Mammary epithelial cell (primary cell): ENCODE measurements at regions not wholly inside any gene's neighbourhood (a gene's known extent, or its start where the extent isn't known, plus 50 kb on each side); places are given as distances from the start of the nearest gene placed in this dataset.

ENCODE experiments used
- EZH2 ChIP-seq: IDR thresholded peaks from 2 replicates; pipeline ENCODE4 v1.6.1; 2012; ENCODE audit warnings: low read length, inconsistent platforms, borderline replicate concordance
- TF ChIP-seq, protein P1 (sequence below), 2 donors: IDR thresholded peaks in 1 of 2; conservative IDR thresholded peaks in 1 of 2; 2 replicates each; pipeline ENCODE4 v1.5.1; 2011 to 2012; ENCODE audit warnings: inconsistent platforms in 2 of 2, low read length in 2 of 2, mild to moderate bottlenecking in 2 of 2, control low read depth in 1 of 2, low read depth in 1 of 2; ENCODE audit not compliant: insufficient read depth in 1 of 2; ENCODE audit errors: extremely low read depth in 1 of 2

GRCh38 chr2:185618625-185619024 is 120.0 kb upstream of the FSIP2 start:
- TF ChIP-seq, protein P1, sequence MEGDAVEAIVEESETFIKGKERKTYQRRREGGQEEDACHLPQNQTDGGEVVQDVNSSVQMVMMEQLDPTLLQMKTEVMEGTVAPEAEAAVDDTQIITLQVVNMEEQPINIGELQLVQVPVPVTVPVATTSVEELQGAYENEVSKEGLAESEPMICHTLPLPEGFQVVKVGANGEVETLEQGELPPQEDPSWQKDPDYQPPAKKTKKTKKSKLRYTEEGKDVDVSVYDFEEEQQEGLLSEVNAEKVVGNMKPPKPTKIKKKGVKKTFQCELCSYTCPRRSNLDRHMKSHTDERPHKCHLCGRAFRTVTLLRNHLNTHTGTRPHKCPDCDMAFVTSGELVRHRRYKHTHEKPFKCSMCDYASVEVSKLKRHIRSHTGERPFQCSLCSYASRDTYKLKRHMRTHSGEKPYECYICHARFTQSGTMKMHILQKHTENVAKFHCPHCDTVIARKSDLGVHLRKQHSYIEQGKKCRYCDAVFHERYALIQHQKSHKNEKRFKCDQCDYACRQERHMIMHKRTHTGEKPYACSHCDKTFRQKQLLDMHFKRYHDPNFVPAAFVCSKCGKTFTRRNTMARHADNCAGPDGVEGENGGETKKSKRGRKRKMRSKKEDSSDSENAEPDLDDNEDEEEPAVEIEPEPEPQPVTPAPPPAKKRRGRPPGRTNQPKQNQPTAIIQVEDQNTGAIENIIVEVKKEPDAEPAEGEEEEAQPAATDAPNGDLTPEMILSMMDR (conservative IDR thresholded peaks at IDR 0.05 in 1 of 2, IDR thresholded peaks at IDR 0.05 in 1 of 2; ENCODE audit: extremely low read depth in 1 of 2, insufficient read depth in 1 of 2, low read depth in 1 of 2, low read length in 2 of 2), result no peak
- TF ChIP-seq EZH2, result no peak
